Myocyte (in vitro differentiated cells): ENCODE measurements at regions not wholly inside any gene's neighbourhood (a gene's known extent, or its start where the extent isn't known, plus 50 kb on each side); places are given as distances from the start of the nearest gene placed in this dataset.

Experiments
- DNase-seq: peaks from one replicate; pipeline ENCODE4 v3.0.0-alpha.2; 2012; ENCODE audit warnings: low read depth

DNA sequence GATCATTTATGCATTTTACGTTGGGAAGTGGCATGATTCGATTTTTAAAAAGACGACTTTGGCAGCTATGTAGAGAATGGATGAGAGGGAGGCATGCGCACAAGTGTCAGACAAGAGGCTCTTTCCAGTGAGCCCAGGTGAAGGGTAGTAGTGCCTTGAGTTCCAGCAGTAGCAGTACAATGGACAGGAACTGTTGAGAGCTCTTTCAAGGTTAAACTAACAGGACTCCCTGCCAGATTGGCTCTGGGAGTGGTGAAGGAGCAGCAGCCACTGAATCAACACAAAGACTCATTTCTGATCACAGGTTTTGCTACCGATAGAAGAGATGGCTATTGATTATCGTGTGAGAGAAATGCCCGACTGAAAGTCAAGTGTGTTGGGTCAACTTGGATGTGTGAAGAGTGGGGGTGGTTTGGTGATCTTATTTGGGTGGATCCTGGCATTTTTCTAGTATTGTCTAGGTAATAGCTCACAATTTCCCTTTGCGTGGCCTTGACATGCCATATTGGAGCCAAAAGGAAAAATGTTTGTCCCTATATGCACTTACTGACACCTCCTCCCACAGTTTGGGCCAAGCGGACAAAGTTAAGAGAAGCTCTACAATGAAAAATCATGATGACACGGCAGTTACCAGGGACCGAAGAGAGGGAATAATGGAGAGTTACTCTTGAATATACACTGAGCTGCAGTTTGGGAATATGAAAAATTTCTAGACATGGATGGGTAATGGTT is 81.6 kb upstream of the MDFIC2 start:
- no peak for DNase-seq

DNA sequence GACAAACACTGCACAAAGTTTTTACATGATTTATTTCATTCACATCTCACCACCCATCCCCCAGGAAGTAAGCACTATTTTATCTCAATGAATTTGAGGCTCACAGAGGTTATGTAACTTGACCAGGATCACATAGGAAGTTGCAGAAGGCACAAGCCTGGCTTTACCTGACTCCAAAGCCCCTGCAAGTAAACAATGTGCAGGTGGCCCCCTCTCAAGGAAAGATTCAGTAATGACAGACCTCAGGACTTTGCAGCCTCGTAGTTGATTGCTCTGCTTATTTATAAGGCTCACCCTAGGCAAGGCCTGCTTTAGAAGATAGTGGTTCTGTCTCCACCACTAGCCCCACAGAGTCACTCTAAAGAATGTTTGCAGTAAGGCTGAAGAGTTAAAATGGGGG is 79.8 kb upstream of the MDFIC2 start:
- no peak for DNase-seq

DNA sequence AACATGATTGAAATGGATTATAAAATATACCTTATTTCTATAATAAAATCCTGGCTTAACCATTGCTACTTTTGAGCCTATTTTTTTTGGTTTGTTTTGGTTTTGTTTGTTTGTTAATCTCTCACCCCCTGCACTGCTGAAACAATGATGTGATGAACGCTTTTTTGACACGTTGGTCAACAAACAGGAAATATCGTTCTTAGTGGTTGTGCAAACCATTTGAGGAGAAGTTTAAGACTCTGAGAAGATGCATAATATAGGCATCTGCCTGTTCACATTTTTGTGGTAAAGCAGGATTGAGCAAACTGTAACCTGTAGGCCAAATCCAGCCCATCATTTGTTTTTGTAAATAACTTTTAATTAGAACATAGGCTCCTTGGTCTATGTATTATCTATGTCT is 75.5 kb upstream of the MDFIC2 start:
- no peak for DNase-seq

DNA sequence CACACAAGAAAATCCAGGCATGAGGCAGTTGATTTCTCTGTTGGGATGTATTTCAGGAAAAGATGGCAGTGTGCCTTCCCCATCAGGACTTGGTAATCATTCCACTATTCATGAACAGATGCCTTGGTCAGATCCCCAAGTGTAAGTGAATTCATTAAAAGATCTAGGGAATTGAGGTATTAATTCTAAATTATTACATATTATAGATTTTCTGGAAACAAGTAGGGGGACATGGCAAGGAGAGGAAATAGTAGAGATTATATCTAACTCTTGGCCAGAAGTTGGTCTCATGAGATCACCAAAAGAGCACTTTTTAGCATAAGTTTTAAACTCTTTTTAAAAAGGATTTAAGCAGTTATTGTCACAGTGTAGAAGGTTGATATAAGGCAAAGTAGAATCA is 74.4 kb upstream of the MDFIC2 start:
- DNase-seq = no peak

DNA sequence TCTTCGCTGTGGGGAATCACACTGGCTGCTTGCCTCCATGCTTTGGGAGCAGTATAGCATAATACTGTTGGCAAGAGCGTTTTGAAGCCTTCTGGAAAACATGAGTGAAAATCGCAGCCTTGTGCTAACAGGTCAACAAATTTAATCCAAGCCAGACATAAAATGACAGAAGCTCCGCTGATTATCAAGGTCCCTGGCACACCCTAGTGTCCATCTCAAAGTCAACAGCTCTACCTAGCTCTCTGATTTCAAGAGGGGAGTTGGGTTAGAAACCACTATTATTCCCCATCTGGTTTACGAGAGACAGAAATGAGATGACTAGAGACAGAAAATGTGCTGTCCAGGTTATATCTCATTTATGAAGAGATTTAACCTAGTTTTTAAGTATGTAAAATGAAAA is 73.6 kb upstream of the MDFIC2 start:
- no peak for DNase-seq

DNA sequence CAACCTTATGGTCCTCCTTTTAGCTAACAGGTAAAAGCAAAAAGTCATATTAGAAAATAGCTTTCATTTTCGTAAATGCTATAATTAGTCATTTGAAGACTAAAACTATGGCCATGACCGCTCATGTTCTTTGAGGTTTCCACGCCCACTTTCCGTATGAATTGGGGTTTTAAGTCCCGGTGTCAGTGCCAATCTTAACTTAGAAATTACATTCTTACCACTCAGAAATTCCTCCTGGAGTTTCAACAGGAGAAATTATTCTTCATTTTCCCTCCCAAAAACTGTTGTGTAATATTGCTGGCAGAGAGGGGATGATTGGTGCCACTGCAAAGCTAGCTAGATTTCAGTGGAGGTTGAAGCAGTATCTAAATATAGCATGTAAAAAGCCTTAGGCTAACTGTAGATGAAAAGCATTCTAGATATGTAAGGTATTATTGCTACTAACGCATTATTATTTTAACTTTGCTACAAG is 71.0 kb upstream of the MDFIC2 start:
- no peak for DNase-seq

DNA sequence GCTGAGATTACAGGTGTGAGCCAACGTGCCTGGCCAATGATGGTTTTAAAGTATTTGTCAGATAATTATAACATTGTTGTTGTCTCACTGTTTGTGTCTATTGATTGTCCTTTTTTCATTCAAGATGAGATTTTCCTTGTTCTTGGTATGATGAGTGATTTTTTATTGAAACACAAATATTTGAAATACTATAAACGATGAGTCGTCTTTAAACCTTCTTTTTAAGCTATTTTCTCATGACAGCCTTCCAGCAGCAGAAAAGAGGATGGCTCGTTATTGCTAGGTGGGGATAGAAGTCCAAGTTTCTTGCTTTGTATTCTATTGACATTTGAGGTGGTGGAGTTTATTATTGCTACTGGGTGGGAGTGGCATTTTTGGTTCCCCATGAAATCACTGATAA is 61.7 kb upstream of the MDFIC2 start:
- DNase-seq = no peak
